Epithelial cell of esophagus (primary cell): ENCODE measurements at regions not wholly inside any gene's neighbourhood (a gene's known extent, or its start where the extent isn't known, plus 50 kb on each side); places are given as distances from the start of the nearest gene placed in this dataset.
A peak's percentile ranks its signal among the peaks of the same experiment; 100 is the strongest.

Experiments
- DNase-seq: peaks from one replicate; pipeline ENCODE4 v3.0.0; 2010; ENCODE audit warnings: low read depth
- H3K4me3 ChIP-seq: 2 replicates; pipeline ENCODE4 v1.5.1; 2011; ENCODE audit warnings: mild to moderate bottlenecking, low read length, control low read depth
- CTCF ChIP-seq: IDR thresholded peaks from 2 replicates; pipeline ENCODE4 v1.5.1; 2011; ENCODE audit warnings: low read depth, mild to moderate bottlenecking, low read length, control low read depth, inconsistent platforms; ENCODE audit not compliant: insufficient read depth; ENCODE audit errors: missing control alignments

- no peak for TF ChIP-seq CTCF
- DNase-seq, result no peak
- no peak overlapping the region for H3K4me3 ChIP-seq
Measured at GRCh38 chr7:91691865-91692264, 188.6 kb downstream of the MTERF1 start.

GRCh38 chr7:91692800-91693199 is 187.7 kb downstream of the MTERF1 start:
- DNase-seq, result peak; percentile 57
- TF ChIP-seq CTCF, result no peak
- no peak overlapping the region for H3K4me3 ChIP-seq

- DNase-seq, result no peak
- TF ChIP-seq CTCF, result no peak
Measured at GRCh38 chr7:91694351-91694841, 186.1 kb downstream of the MTERF1 start.

GRCh38 chr7:91710881-91711280 is 169.6 kb downstream of the MTERF1 start:
- H3K4me3 ChIP-seq, result no peak overlapping the region
- TF ChIP-seq CTCF, result no peak
- no peak for DNase-seq

More at GRCh38 chr7:91694351-91694841, 186.1 kb downstream of the MTERF1 start:
- H3K4me3 ChIP-seq, result no peak overlapping the region

GRCh38 chr7:91713669-91714068 is 166.8 kb downstream of the MTERF1 start:
- H3K4me3 ChIP-seq, result no peak overlapping the region
- TF ChIP-seq CTCF, result no peak
- DNase-seq, result peak; percentile 28

- TF ChIP-seq CTCF, result no peak
- DNase-seq, result no peak
- H3K4me3 ChIP-seq, result no peak overlapping the region
Measured at GRCh38 chr7:91717681-91718470, 162.6 kb downstream of the MTERF1 start.

- DNase-seq, result no peak
Measured at GRCh38 chr7:91719008-91719407, 161.5 kb downstream of the MTERF1 start.

More at GRCh38 chr7:91719008-91719407, 161.5 kb downstream of the MTERF1 start:
- no peak overlapping the region for H3K4me3 ChIP-seq
- no peak for TF ChIP-seq CTCF
